Spleen (tissue), 11 donors: ENCODE measurements at regions not wholly inside any gene's neighbourhood (a gene's known extent, or its start where the extent isn't known, plus 50 kb on each side); places are given as distances from the start of the nearest gene placed in this dataset.

ENCODE experiments used
- DNase-seq: peaks from one replicate; pipeline ENCODE4 v3.0.0-alpha.2; 2020
- H3K27ac ChIP-seq, 8 donors: fragments of 200-600 bp; sonication (generic) in 7 of 8; 1 replicate in 4 of 8; 2 replicates in 4 of 8; pipeline versions ENCODE4 v1.5.0 to v1.8.0; 2016 to 2021; ENCODE audit warnings: inconsistent platforms in 4 of 8, mild to moderate bottlenecking in 4 of 8, moderate library complexity in 1 of 8
- H3K27me3 ChIP-seq, 7 donors: fragments of 200-600 bp; sonication (generic) in 6 of 7; replicated peaks in 1 of 7; 1 replicate in 4 of 7; 2 replicates in 3 of 7; pipeline versions ENCODE4 v1.5.0 to v1.8.0; 2016 to 2021; ENCODE audit warnings: inconsistent platforms in 3 of 7, mild to moderate bottlenecking in 1 of 7
- H3K36me3 ChIP-seq, 6 donors: fragments of 200-600 bp; sonication (generic) in 5 of 6; 1 replicate in 4 of 6; 2 replicates in 2 of 6; pipeline versions ENCODE4 v1.5.0 to v1.8.0; 2016 to 2021; ENCODE audit warnings: inconsistent platforms in 2 of 6
- H3K4me1 ChIP-seq, 6 donors: fragments of 200-600 bp; sonication (generic) in 5 of 6; 1 replicate in 3 of 6; 2 replicates in 3 of 6; pipeline versions ENCODE4 v1.5.0 to v1.8.0; 2016 to 2021; ENCODE audit warnings: inconsistent platforms in 3 of 6
- H3K4me3 ChIP-seq, 8 donors: fragments of 200-600 bp; sonication (generic) in 7 of 8; 1 replicate in 4 of 8; 2 replicates in 4 of 8; pipeline versions ENCODE4 v1.5.0 to v1.8.0; 2016 to 2021; ENCODE audit warnings: inconsistent platforms in 4 of 8, mild to moderate bottlenecking in 4 of 8, moderate library complexity in 2 of 8
- H3K9me3 ChIP-seq, 8 donors: fragments of 200-600 bp; sonication (generic) in 7 of 8; 1 replicate in 4 of 8; 2 replicates in 4 of 8; pipeline versions ENCODE4 v1.5.0 to v1.8.0; 2016 to 2021; ENCODE audit warnings: inconsistent platforms in 4 of 8
- POLR2A ChIP-seq, 3 donors: fragments of 450-650 bp; IDR thresholded peaks; one replicate each; pipeline ENCODE4 v1.5.1; 2017; ENCODE audit warnings: antibody characterized with exemption in 3 of 3, mild to moderate bottlenecking in 1 of 3
- POLR2AphosphoS5 ChIP-seq, 3 donors: sonication (generic); formaldehyde crosslinking; IDR thresholded peaks; one replicate each; pipeline ENCODE4 v1.5.1; 2017; ENCODE audit warnings: antibody characterized with exemption in 3 of 3
- WGBS, 5 donors: extraction: QIAGEN DNeasy Blood & Tissue Kit in 3 of 5; methylation state at CpG; one replicate each; pipeline versions ENCODE4 v1.1.5 to v1.1.7; 2013 to 2018; 5-methylcytosine and 5-hydroxymethylcytosine counted together
- intact Hi-C: fragments of 100-400 bp; cut with DNase I; formaldehyde crosslinking; loops from one replicate; pipeline ENCODE4 v1.15.0; 2023; ENCODE audit warnings: low total_unique reads
- TF ChIP-seq, protein P1 (sequence below), 11 experiments: fragments of 200-600 bp in 7 of 11; fragments of 450-650 bp in 4 of 11; sonication (generic) in 4 of 11; IDR thresholded peaks in 8 of 11; conservative IDR thresholded peaks in 3 of 11; 1 replicate in 7 of 11; 2 replicates in 4 of 11; pipeline versions ENCODE4 v1.4.0 to v1.8.0; 2016 to 2021; ENCODE audit warnings: antibody characterized with exemption in 11 of 11, inconsistent platforms in 4 of 11, mild to moderate bottlenecking in 1 of 11
- donor health status: healthy with polysubstance abuse.
- donor health status: DM: no; HTN: no; CAD: no; lungs with moderate emphysema.
- donor health status: DM: no; HTN: no; CAD: no.
- donor health status: Bipolar disorder and iron deficiency.
- donor health status: healthy.
- donor health status: DM: no; HTN: no; CAD: no.
- donor health status: DM: yes; HTN: yes; CAD: no.

DNA sequence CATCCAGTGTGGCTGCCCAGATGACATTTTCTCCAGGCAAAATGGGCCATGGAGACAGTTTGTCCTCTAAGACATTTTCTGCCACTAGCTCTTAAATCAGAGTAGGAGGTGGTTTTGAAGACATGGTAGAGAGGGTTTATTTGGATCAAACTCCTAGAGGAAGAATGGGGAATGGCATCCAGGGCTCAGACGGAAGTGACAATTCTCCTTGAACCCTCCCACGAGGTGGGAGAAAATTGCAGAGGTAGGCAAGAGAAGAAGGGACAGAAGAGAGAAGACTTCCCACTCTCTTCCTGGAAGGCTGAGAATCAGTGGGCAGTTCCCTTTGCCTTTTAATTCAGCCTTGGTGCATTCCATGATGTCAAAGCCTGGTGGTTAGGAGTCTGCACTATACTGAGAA, 194.0 kb downstream of the SMIM20 start:
- Histone ChIP-seq H3K27ac (no peak overlapping the region), H3K27me3 (peaks cover 0 to 12% (median 0%) of the 10 kb centered on the region in 7 donors), H3K4me3 (no peak overlapping the region), H3K36me3 (no peaks in the 10 kb centered on the region), H3K4me1 (no peaks in the 10 kb centered on the region), H3K9me3 (peaks cover 0 to 17% (median 5%) of the 10 kb centered on the region in 8 donors)
- DNase-seq: no peak
- intact Hi-C loops: no loop called here
- WGBS, 5 donors: 47 to 90% (median 66%) methylated on average over 2 of the region's 2 CpGs
- no peak for TF ChIP-seq POLR2A (IDR thresholded peaks at IDR 0.05)
- TF ChIP-seq, protein P1, sequence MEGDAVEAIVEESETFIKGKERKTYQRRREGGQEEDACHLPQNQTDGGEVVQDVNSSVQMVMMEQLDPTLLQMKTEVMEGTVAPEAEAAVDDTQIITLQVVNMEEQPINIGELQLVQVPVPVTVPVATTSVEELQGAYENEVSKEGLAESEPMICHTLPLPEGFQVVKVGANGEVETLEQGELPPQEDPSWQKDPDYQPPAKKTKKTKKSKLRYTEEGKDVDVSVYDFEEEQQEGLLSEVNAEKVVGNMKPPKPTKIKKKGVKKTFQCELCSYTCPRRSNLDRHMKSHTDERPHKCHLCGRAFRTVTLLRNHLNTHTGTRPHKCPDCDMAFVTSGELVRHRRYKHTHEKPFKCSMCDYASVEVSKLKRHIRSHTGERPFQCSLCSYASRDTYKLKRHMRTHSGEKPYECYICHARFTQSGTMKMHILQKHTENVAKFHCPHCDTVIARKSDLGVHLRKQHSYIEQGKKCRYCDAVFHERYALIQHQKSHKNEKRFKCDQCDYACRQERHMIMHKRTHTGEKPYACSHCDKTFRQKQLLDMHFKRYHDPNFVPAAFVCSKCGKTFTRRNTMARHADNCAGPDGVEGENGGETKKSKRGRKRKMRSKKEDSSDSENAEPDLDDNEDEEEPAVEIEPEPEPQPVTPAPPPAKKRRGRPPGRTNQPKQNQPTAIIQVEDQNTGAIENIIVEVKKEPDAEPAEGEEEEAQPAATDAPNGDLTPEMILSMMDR (IDR thresholded peaks at IDR 0.05 in 8 of 11, conservative IDR thresholded peaks at IDR 0.05 in 3 of 11): no peak
- TF ChIP-seq POLR2AphosphoS5 (IDR thresholded peaks at IDR 0.05): no peak

DNA sequence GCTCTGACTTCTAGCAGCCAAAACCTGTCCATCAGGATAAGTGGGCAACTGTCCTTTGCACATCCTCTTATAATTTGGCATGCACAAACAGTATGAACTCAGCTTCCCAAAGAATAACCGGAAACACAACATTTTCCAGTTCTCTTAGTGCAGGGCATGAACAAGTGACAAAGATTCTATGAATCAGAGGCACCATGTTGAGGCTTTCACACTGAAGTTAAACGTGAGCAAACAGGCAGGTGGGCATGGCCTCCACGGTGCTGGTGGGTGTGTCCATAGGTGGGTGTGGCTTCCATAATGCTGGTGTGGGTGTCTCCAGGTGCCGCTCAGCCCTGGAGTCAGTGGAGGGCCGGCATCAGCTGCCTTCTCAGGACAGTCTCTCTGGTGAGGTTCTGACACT, 196.5 kb downstream of the SMIM20 start:
- intact Hi-C loops: no loop called here
- H3K36me3 ChIP-seq: no peaks in the 10 kb centered on the region
- TF ChIP-seq POLR2A (IDR thresholded peaks at IDR 0.05) (no peak), POLR2AphosphoS5 (IDR thresholded peaks at IDR 0.05) (no peak)
- TF ChIP-seq, protein P1 (IDR thresholded peaks at IDR 0.05 in 8 of 11, conservative IDR thresholded peaks at IDR 0.05 in 3 of 11): no peak
- H3K4me3 ChIP-seq: no peak overlapping the region
- no peaks in the 10 kb centered on the region for H3K4me1 ChIP-seq
- peaks cover 0 to 35% (median 14%) of the 10 kb centered on the region in 8 donors for H3K9me3 ChIP-seq
- no peak for DNase-seq
- H3K27ac ChIP-seq: no peak overlapping the region
- peaks cover 0 to 12% (median 0%) of the 10 kb centered on the region in 7 donors for H3K27me3 ChIP-seq
- 54 to 83% (median 66%) methylated on average over 5 of the region's 5 CpGs for WGBS, 5 donors

GRCh38 chr4:26113339-26113940, 199.4 kb downstream of the SMIM20 start:
- Histone ChIP-seq H3K27me3 (peaks cover 0 to 12% (median 0%) of the 10 kb centered on the region in 7 donors), H3K4me1 (no peaks in the 10 kb centered on the region), H3K4me3 (no peak overlapping the region), H3K9me3 (peaks cover 0 to 35% (median 14%) of the 10 kb centered on the region in 8 donors), H3K36me3 (no peaks in the 10 kb centered on the region), H3K27ac (no peak overlapping the region)
- TF ChIP-seq, protein P1 (IDR thresholded peaks at IDR 0.05 in 8 of 11, conservative IDR thresholded peaks at IDR 0.05 in 3 of 11): no peak
- no peak for TF ChIP-seq POLR2A (IDR thresholded peaks at IDR 0.05)
- no peak for TF ChIP-seq POLR2AphosphoS5 (IDR thresholded peaks at IDR 0.05)
- DNase-seq: no peak
- intact Hi-C loops: no loop called here
- 85 to 96% (median 89%) methylated on average over 4 of the region's 4 CpGs for WGBS, 5 donors

GRCh38 chr4:26116057-26116456, 202.0 kb downstream of the SMIM20 start:
- H3K36me3 ChIP-seq: no peaks in the 10 kb centered on the region
- H3K4me1 ChIP-seq: no peaks in the 10 kb centered on the region
- peaks cover 0 to 7% (median 0%) of the 10 kb centered on the region in 7 donors for H3K27me3 ChIP-seq
- peaks cover 0 to 35% (median 14%) of the 10 kb centered on the region in 8 donors for H3K9me3 ChIP-seq
- intact Hi-C loops: no loop called here
- H3K4me3 ChIP-seq: no peak overlapping the region
- 70 to 86% (median 75%) methylated on average over 4 of the region's 4 CpGs for WGBS, 5 donors
- no peak overlapping the region for H3K27ac ChIP-seq
- DNase-seq: no peak
- TF ChIP-seq POLR2A (IDR thresholded peaks at IDR 0.05) (no peak), POLR2AphosphoS5 (IDR thresholded peaks at IDR 0.05) (no peak)
- TF ChIP-seq, protein P1 (IDR thresholded peaks at IDR 0.05 in 8 of 11, conservative IDR thresholded peaks at IDR 0.05 in 3 of 11): no peak
